Hepatocyte (in vitro differentiated cells): ENCODE measurements at regions not wholly inside any gene's neighbourhood (a gene's known extent, or its start where the extent isn't known, plus 50 kb on each side); places are given as distances from the start of the nearest gene placed in this dataset.
A peak's percentile ranks its signal among the peaks of the same experiment; 100 is the strongest.

ENCODE experiments used
- DNase-seq: peaks from one replicate; pipeline ENCODE4 v3.0.0-alpha.2; 2016; ENCODE audit warnings: low spot score
- H2AFZ ChIP-seq: fragments of 200-600 bp; sonication (generic); 2 replicates; pipeline ENCODE4 v1.6.0; 2016; ENCODE audit warnings: antibody characterized with exemption, mild to moderate bottlenecking
- H3K27ac ChIP-seq: fragments of 200-600 bp; sonication (generic); 2 replicates; pipeline ENCODE4 v1.5.1; 2016; ENCODE audit warnings: mild to moderate bottlenecking
- H3K27me3 ChIP-seq: fragments of 200-600 bp; sonication (generic); 2 replicates; pipeline ENCODE4 v1.6.1; 2016
- H3K36me3 ChIP-seq: fragments of 200-600 bp; sonication (generic); replicated peaks from 2 replicates; pipeline ENCODE4 v1.5.1; 2016; ENCODE audit warnings: low read depth; ENCODE audit not compliant: insufficient read depth
- H3K4me1 ChIP-seq: fragments of 200-600 bp; sonication (generic); 2 replicates; pipeline ENCODE4 v1.5.1; 2016; ENCODE audit warnings: mild to moderate bottlenecking, moderate library complexity; ENCODE audit not compliant: insufficient read depth
- H3K4me2 ChIP-seq: fragments of 200-600 bp; sonication (generic); 2 replicates; pipeline ENCODE4 v1.6.0; 2016
- H3K4me3 ChIP-seq: fragments of 200-600 bp; sonication (generic); 2 replicates; pipeline ENCODE4 v1.5.1; 2016; ENCODE audit warnings: mild to moderate bottlenecking
- H3K79me2 ChIP-seq: fragments of 200-600 bp; sonication (generic); 2 replicates; pipeline ENCODE4 v1.6.0; 2017; ENCODE audit warnings: mild to moderate bottlenecking
- H3K9me2 ChIP-seq: fragments of 200-600 bp; sonication (generic); replicated peaks from 2 replicates; pipeline ENCODE4 v1.6.0; 2017; ENCODE audit warnings: mild to moderate bottlenecking; ENCODE audit not compliant: insufficient read depth
- H3K9me3 ChIP-seq: fragments of 200-600 bp; sonication (generic); 2 replicates; pipeline ENCODE4 v1.5.1; 2016; ENCODE audit warnings: low read depth, mild to moderate bottlenecking
- H4K20me1 ChIP-seq: fragments of 200-600 bp; sonication (generic); 2 replicates; pipeline ENCODE4 v1.6.0; 2016; ENCODE audit warnings: mild to moderate bottlenecking; ENCODE audit not compliant: insufficient read depth, poor library complexity, severe bottlenecking
- CTCF ChIP-seq: fragments of 200-600 bp; sonication (generic); IDR thresholded peaks from 2 replicates; pipeline ENCODE4 v1.5.1; 2016; ENCODE audit warnings: antibody characterized with exemption, mild to moderate bottlenecking; ENCODE audit not compliant: poor library complexity
- EZH2 ChIP-seq: fragments of 200-600 bp; sonication (generic); IDR thresholded peaks from 2 replicates; pipeline ENCODE4 v1.6.1; 2016; ENCODE audit warnings: antibody characterized with exemption, mild to moderate bottlenecking, borderline replicate concordance
- EZH2phosphoT487 ChIP-seq: fragments of 200-600 bp; sonication (generic); IDR thresholded peaks from one replicate; pipeline ENCODE4 v1.6.1; 2018; ENCODE audit warnings: antibody characterized with exemption, mild to moderate bottlenecking, low read depth, moderate library complexity; ENCODE audit not compliant: unreplicated experiment, severe bottlenecking
- WGBS: methylation state at CpG from one replicate; pipeline ENCODE4 v1.1.6; 2016; ENCODE audit warnings: low lambda C conversion rate; ENCODE audit errors: missing lambda C conversion rate; 5-methylcytosine and 5-hydroxymethylcytosine counted together

- DNase-seq, result no peak
- H3K4me2 ChIP-seq, result no peak overlapping the region
- TF ChIP-seq EZH2phosphoT487 (no peak), CTCF (no peak), EZH2 (no peak)
- no peaks in the 10 kb centered on the region for H3K79me2 ChIP-seq
- H3K27me3 ChIP-seq, result no peaks in the 10 kb centered on the region
- no peaks in the 10 kb centered on the region for H3K9me3 ChIP-seq
- H3K4me1 ChIP-seq, result no peaks in the 10 kb centered on the region
- no peak overlapping the region for H3K27ac ChIP-seq
- 69% methylated on average over 3 of the region's 3 CpGs for WGBS
- H3K9me2 ChIP-seq, result no peaks in the 10 kb centered on the region
- no peaks in the 10 kb centered on the region for H4K20me1 ChIP-seq
- H3K4me3 ChIP-seq, result no peak overlapping the region
- H3K36me3 ChIP-seq, result no peaks in the 10 kb centered on the region
- H2AFZ ChIP-seq, result no peak overlapping the region
These were observed 279.4 kb upstream of the SEMA6A start for GRCh38 chr5:116853992-116854391.

- no peaks in the 10 kb centered on the region for H3K9me2 ChIP-seq
- no peaks in the 10 kb centered on the region for H3K36me3 ChIP-seq
- H4K20me1 ChIP-seq, result no peaks in the 10 kb centered on the region
- no peak overlapping the region for H3K4me2 ChIP-seq
- TF ChIP-seq EZH2phosphoT487, result no peak
- TF ChIP-seq EZH2, result no peak
- TF ChIP-seq CTCF, result no peak
- no peaks in the 10 kb centered on the region for H3K79me2 ChIP-seq
- H2AFZ ChIP-seq, result no peak overlapping the region
- H3K27ac ChIP-seq, result no peak overlapping the region
- 76% methylated on average over 3 of the region's 3 CpGs for WGBS
- H3K4me3 ChIP-seq, result no peak overlapping the region
- peak; percentile 35 for DNase-seq
- no peaks in the 10 kb centered on the region for H3K27me3 ChIP-seq
- no peaks in the 10 kb centered on the region for H3K4me1 ChIP-seq
- no peaks in the 10 kb centered on the region for H3K9me3 ChIP-seq
These were observed 274.4 kb upstream of the SEMA6A start for GRCh38 chr5:116848954-116849581.

- H3K4me2 ChIP-seq, result no peak overlapping the region
- no peaks in the 10 kb centered on the region for H3K9me2 ChIP-seq
- H3K4me1 ChIP-seq, result no peaks in the 10 kb centered on the region
- peak; percentile 29 for DNase-seq
- no peak overlapping the region for H3K4me3 ChIP-seq
- 71% methylated on average over 8 of the region's 8 CpGs for whole genome bisulfite sequencing
- no peak overlapping the region for H3K27ac ChIP-seq
- no peaks in the 10 kb centered on the region for H3K9me3 ChIP-seq
- no peaks in the 10 kb centered on the region for H3K36me3 ChIP-seq
- H2AFZ ChIP-seq, result no peak overlapping the region
- no peaks in the 10 kb centered on the region for H4K20me1 ChIP-seq
- H3K27me3 ChIP-seq, result no peaks in the 10 kb centered on the region
- TF ChIP-seq CTCF (no peak), EZH2 (no peak), EZH2phosphoT487 (no peak)
- H3K79me2 ChIP-seq, result no peaks in the 10 kb centered on the region
These were observed 273.3 kb upstream of the SEMA6A start for GRCh38 chr5:116847960-116848359.
